Mesothelial cell of epicardium (in vitro differentiated cells): ENCODE measurements at regions not wholly inside any gene's neighbourhood (a gene's known extent, or its start where the extent isn't known, plus 50 kb on each side); places are given as distances from the start of the nearest gene placed in this dataset.

Source experiments
- DNase-seq, 2 experiments: peaks; one replicate each; pipeline ENCODE4 v3.0.0; 2021; ENCODE audit warnings: low spot score in 2 of 2; ENCODE audit not compliant: unreplicated experiment in 2 of 2
- H3K27ac Mint-ChIP-seq: 2 replicates; pipeline ENCODE4 v1.8.0; 2021; ENCODE audit warnings: mixed read lengths
- H3K27me3 Mint-ChIP-seq: 2 replicates; pipeline ENCODE4 v1.8.0; 2021; ENCODE audit warnings: low read depth, mixed read lengths
- H3K36me3 Mint-ChIP-seq: 2 replicates; pipeline ENCODE4 v1.8.0; 2021; ENCODE audit warnings: mixed read lengths
- H3K4me1 Mint-ChIP-seq: 2 replicates; pipeline ENCODE4 v1.8.0; 2021; ENCODE audit warnings: mixed read lengths
- H3K4me3 Mint-ChIP-seq: 2 replicates; pipeline ENCODE4 v1.8.0; 2021; ENCODE audit warnings: mild to moderate bottlenecking, moderate library complexity, mixed read lengths
- H3K9me3 Mint-ChIP-seq: 2 replicates; pipeline ENCODE4 v1.8.0; 2021; ENCODE audit warnings: mixed read lengths
- CTCF ChIP-seq: fragments of 200-600 bp; sonication (generic); IDR thresholded peaks from one replicate; pipeline ENCODE4 v1.5.0; 2021; ENCODE audit warnings: antibody characterized with exemption; ENCODE audit not compliant: unreplicated experiment

- Mint-ChIP-seq H3K27ac (no peak overlapping the region), H3K27me3 (no peaks in the 10 kb centered on the region), H3K9me3 (peaks cover 32% of the 10 kb centered on the region), H3K4me3 (no peak overlapping the region), H3K4me1 (no peaks in the 10 kb centered on the region), H3K36me3 (peaks cover 10% of the 10 kb centered on the region)
- DNase-seq, result no peak
- TF ChIP-seq CTCF, result no peak
Observed at GRCh38 chr2:42888321-42889245, 96.2 kb upstream of the HAAO start.

GRCh38 chr2:42886921-42887320 lies 94.5 kb upstream of the HAAO start:
- no peaks in the 10 kb centered on the region for H3K27me3 Mint-ChIP-seq
- no peak overlapping the region for H3K4me3 Mint-ChIP-seq
- no peaks in the 10 kb centered on the region for H3K4me1 Mint-ChIP-seq
- TF ChIP-seq CTCF, result no peak
- peak in 1 of 2 experiments; percentile 14 for DNase-seq
- peaks cover 32% of the 10 kb centered on the region for H3K9me3 Mint-ChIP-seq
- no peak overlapping the region for H3K27ac Mint-ChIP-seq
- H3K36me3 Mint-ChIP-seq, result peaks cover 10% of the 10 kb centered on the region

- H3K27ac Mint-ChIP-seq, result no peak overlapping the region
- no peak for TF ChIP-seq CTCF
- no peaks in the 10 kb centered on the region for H3K36me3 Mint-ChIP-seq
- H3K4me3 Mint-ChIP-seq, result no peak overlapping the region
- H3K9me3 Mint-ChIP-seq, result peaks cover 5% of the 10 kb centered on the region
- H3K4me1 Mint-ChIP-seq, result peaks cover 15% of the 10 kb centered on the region
- no peaks in the 10 kb centered on the region for H3K27me3 Mint-ChIP-seq
- DNase-seq, result no peak
Observed at GRCh38 chr2:42882756-42883155, 90.4 kb upstream of the HAAO start.

- Mint-ChIP-seq H3K4me1 (peaks cover 15% of the 10 kb centered on the region), H3K36me3 (no peaks in the 10 kb centered on the region), H3K9me3 (no peaks in the 10 kb centered on the region), H3K27me3 (no peaks in the 10 kb centered on the region), H3K27ac (no peak overlapping the region), H3K4me3 (no peak overlapping the region)
- DNase-seq, result peak in 1 of 2 experiments; percentile 20
- no peak for TF ChIP-seq CTCF
Observed at GRCh38 chr2:42881732-42882131, 89.3 kb upstream of the HAAO start.

GRCh38 chr2:42880738-42881690 lies 88.6 kb upstream of the HAAO start:
- DNase-seq, result peak in 1 of 2 experiments; percentile 16
- H3K4me3 Mint-ChIP-seq, result no peak overlapping the region
- TF ChIP-seq CTCF, result no peak
- peaks cover 15% of the 10 kb centered on the region for H3K4me1 Mint-ChIP-seq
- H3K27ac Mint-ChIP-seq, result peak overlapping the region; percentile 65
- no peaks in the 10 kb centered on the region for H3K27me3 Mint-ChIP-seq
- no peaks in the 10 kb centered on the region for H3K9me3 Mint-ChIP-seq
- no peaks in the 10 kb centered on the region for H3K36me3 Mint-ChIP-seq
